HCT116 (cell line): ENCODE measurements at regions not wholly inside any gene's neighbourhood (a gene's known extent, or its start where the extent isn't known, plus 50 kb on each side); places are given as distances from the start of the nearest gene placed in this dataset.

Source experiments
- RAD21 ChIP-seq: IDR thresholded peaks from 2 replicates; pipeline ENCODE4 v1.6.1; 2012; ENCODE audit warnings: low read depth, mild to moderate bottlenecking
- REST ChIP-seq: IDR thresholded peaks from 2 replicates; pipeline ENCODE4 v1.6.1; 2012; ENCODE audit warnings: low read depth
- SIN3A ChIP-seq: IDR thresholded peaks from 2 replicates; pipeline ENCODE4 v1.6.1; 2012; ENCODE audit warnings: low read depth
- SP1 ChIP-seq: IDR thresholded peaks from 2 replicates; pipeline ENCODE4 v1.6.1; 2012; ENCODE audit warnings: low read depth
- TCF7L2 ChIP-seq: IDR thresholded peaks from 2 replicates; pipeline ENCODE4 v1.7.0; 2011; ENCODE audit warnings: borderline replicate concordance, inconsistent platforms; ENCODE audit not compliant: insufficient read depth, insufficient read length; ENCODE audit errors: extremely low read depth
- YY1 ChIP-seq: IDR thresholded peaks from 2 replicates; pipeline ENCODE4 v1.6.1; 2011; ENCODE audit warnings: low read length, low read depth, moderate library complexity, mild to moderate bottlenecking; ENCODE audit not compliant: insufficient replicate concordance; ENCODE audit errors: extremely low read depth
- ZFX ChIP-seq: fragments of 450-650 bp; IDR thresholded peaks from 2 replicates; pipeline ENCODE4 v1.6.1; 2017

GRCh38 chr18:53639687-53640086, 584.8 kb downstream of the MBD2 start:
- TF ChIP-seq SIN3A: no peak
- TF ChIP-seq RAD21: no peak
- no peak for TF ChIP-seq SP1
- TF ChIP-seq TCF7L2: no peak
- TF ChIP-seq REST: no peak
- TF ChIP-seq YY1: no peak
- no peak for TF ChIP-seq ZFX
